Breast epithelium (tissue), 4 donors: ENCODE measurements at regions not wholly inside any gene's neighbourhood (a gene's known extent, or its start where the extent isn't known, plus 50 kb on each side); places are given as distances from the start of the nearest gene placed in this dataset.

Experiments
- DNase-seq, 2 donors: peaks; one replicate each; pipeline ENCODE4 v3.0.0-alpha.2; 2019; ENCODE audit warnings: low spot score in 2 of 2
- H3K27ac ChIP-seq, 2 donors: fragments of 200-600 bp; sonication (generic) in 1 of 2; one replicate each; pipeline ENCODE4 v1.5.1; 2016 to 2019; ENCODE audit warnings: mild to moderate bottlenecking in 1 of 2
- H3K27me3 ChIP-seq, 2 donors: fragments of 200-600 bp; sonication (generic) in 1 of 2; one replicate each; pipeline versions ENCODE4 v1.5.1 to v1.6.0; 2017 to 2019; ENCODE audit warnings: control low read depth in 1 of 2, mild to moderate bottlenecking in 1 of 2
- H3K36me3 ChIP-seq: fragments of 200-600 bp; one replicate; pipeline ENCODE4 v1.5.1; 2019
- H3K4me1 ChIP-seq, 2 donors: fragments of 200-600 bp; sonication (generic); one replicate each; pipeline ENCODE4 v1.5.1; 2016 to 2019; ENCODE audit warnings: control low read depth in 1 of 2
- H3K4me3 ChIP-seq, 3 donors: fragments of 200-600 bp; sonication (generic); 1 replicate in 2 of 3; 2 replicates in 1 of 3; pipeline ENCODE4 v1.5.1; 2016 to 2019; ENCODE audit warnings: mild to moderate bottlenecking in 3 of 3, moderate library complexity in 2 of 3
- H3K9me3 ChIP-seq, 2 donors: fragments of 200-600 bp; sonication (generic) in 1 of 2; one replicate each; pipeline ENCODE4 v1.5.1; 2016 to 2019; ENCODE audit warnings: control low read depth in 1 of 2
- CTCF ChIP-seq, 3 donors: fragments of 450-650 bp; IDR thresholded peaks; one replicate each; pipeline ENCODE4 v1.5.1; 2016 to 2017; ENCODE audit warnings: antibody characterized with exemption in 3 of 3, mild to moderate bottlenecking in 3 of 3, moderate library complexity in 3 of 3
- POLR2A ChIP-seq: fragments of 450-650 bp; IDR thresholded peaks from one replicate; pipeline ENCODE4 v1.6.1; 2016; ENCODE audit warnings: antibody characterized with exemption, mild to moderate bottlenecking, moderate library complexity
- POLR2AphosphoS5 ChIP-seq, 3 donors: sonication (generic); formaldehyde crosslinking; IDR thresholded peaks; one replicate each; pipeline ENCODE4 v1.6.1; 2017; ENCODE audit warnings: antibody characterized with exemption in 3 of 3
- intact Hi-C: fragments of 100-400 bp; cut with DNase I; formaldehyde crosslinking; loops from one replicate; pipeline ENCODE4 v1.15.1; 2023; ENCODE audit warnings: low total_unique reads

GRCh38 chr12:68477261-68477772 lies 133.4 kb upstream of the RAP1B start:
- intact Hi-C loops, result no loop called here
- no peak for TF ChIP-seq POLR2A
- no peak for TF ChIP-seq CTCF (IDR thresholded peaks at IDR 0.05)
- TF ChIP-seq POLR2AphosphoS5 (IDR thresholded peaks at IDR 0.05), result no peak
- Histone ChIP-seq H3K4me1 (no peaks in the 10 kb centered on the region), H3K27ac (no peak overlapping the region), H3K36me3 (no peaks in the 10 kb centered on the region), H3K4me3 (no peak overlapping the region), H3K9me3 (no peaks in the 10 kb centered on the region), H3K27me3 (no peaks in the 10 kb centered on the region)
- DNase-seq, result no peak

GRCh38 chr12:68477906-68478305 lies 132.8 kb upstream of the RAP1B start:
- H3K4me1 ChIP-seq, result no peaks in the 10 kb centered on the region
- no peaks in the 10 kb centered on the region for H3K27me3 ChIP-seq
- intact Hi-C loops, result no loop called here
- no peaks in the 10 kb centered on the region for H3K36me3 ChIP-seq
- no peak for DNase-seq
- no peak for TF ChIP-seq POLR2A
- no peak for TF ChIP-seq POLR2AphosphoS5 (IDR thresholded peaks at IDR 0.05)
- no peak for TF ChIP-seq CTCF (IDR thresholded peaks at IDR 0.05)
- no peak overlapping the region for H3K4me3 ChIP-seq
- no peaks in the 10 kb centered on the region for H3K9me3 ChIP-seq
- no peak overlapping the region for H3K27ac ChIP-seq

- no peak overlapping the region for H3K4me3 ChIP-seq
- no peak overlapping the region for H3K27ac ChIP-seq
- intact Hi-C loops, result no loop called here
- no peaks in the 10 kb centered on the region for H3K4me1 ChIP-seq
- TF ChIP-seq CTCF (IDR thresholded peaks at IDR 0.05) (no peak), POLR2AphosphoS5 (IDR thresholded peaks at IDR 0.05) (no peak), POLR2A (no peak)
- H3K9me3 ChIP-seq, result no peaks in the 10 kb centered on the region
- no peak for DNase-seq
- H3K27me3 ChIP-seq, result no peaks in the 10 kb centered on the region
- H3K36me3 ChIP-seq, result no peaks in the 10 kb centered on the region
Observed at GRCh38 chr12:68478516-68479260, 132.0 kb upstream of the RAP1B start.

GRCh38 chr12:68479261-68479895 lies 131.3 kb upstream of the RAP1B start:
- no peak for DNase-seq
- Histone ChIP-seq H3K27me3 (no peaks in the 10 kb centered on the region), H3K36me3 (no peaks in the 10 kb centered on the region), H3K27ac (no peak overlapping the region), H3K4me3 (no peak overlapping the region), H3K4me1 (no peaks in the 10 kb centered on the region), H3K9me3 (no peaks in the 10 kb centered on the region)
- intact Hi-C loops, result no loop called here
- TF ChIP-seq CTCF (IDR thresholded peaks at IDR 0.05) (no peak), POLR2A (no peak), POLR2AphosphoS5 (IDR thresholded peaks at IDR 0.05) (no peak)

- Histone ChIP-seq H3K27ac (no peak overlapping the region), H3K4me1 (no peaks in the 10 kb centered on the region), H3K9me3 (no peaks in the 10 kb centered on the region), H3K27me3 (no peaks in the 10 kb centered on the region), H3K36me3 (no peaks in the 10 kb centered on the region), H3K4me3 (no peak overlapping the region)
- intact Hi-C loops, result no loop called here
- TF ChIP-seq CTCF (IDR thresholded peaks at IDR 0.05) (no peak), POLR2A (no peak), POLR2AphosphoS5 (IDR thresholded peaks at IDR 0.05) (no peak)
- no peak for DNase-seq
Observed at GRCh38 chr12:68479896-68480291, 130.8 kb upstream of the RAP1B start.
